NCI-H1436 treated with DMSO at 0.1 percent for 48 hours (cell line): ENCODE measurements at regions not wholly inside any gene's neighbourhood (a gene's known extent, or its start where the extent isn't known, plus 50 kb on each side); places are given as distances from the start of the nearest gene placed in this dataset.

Experiments
- DNase-seq: peaks from one replicate; lab custom pipeline; 2025; lab: John Stamatoyannopoulos, UW

- DNase-seq, result no peak
These were observed 117.4 kb downstream of the AXIN2 start for GRCh38 chr17:65444049-65444448.

DNA sequence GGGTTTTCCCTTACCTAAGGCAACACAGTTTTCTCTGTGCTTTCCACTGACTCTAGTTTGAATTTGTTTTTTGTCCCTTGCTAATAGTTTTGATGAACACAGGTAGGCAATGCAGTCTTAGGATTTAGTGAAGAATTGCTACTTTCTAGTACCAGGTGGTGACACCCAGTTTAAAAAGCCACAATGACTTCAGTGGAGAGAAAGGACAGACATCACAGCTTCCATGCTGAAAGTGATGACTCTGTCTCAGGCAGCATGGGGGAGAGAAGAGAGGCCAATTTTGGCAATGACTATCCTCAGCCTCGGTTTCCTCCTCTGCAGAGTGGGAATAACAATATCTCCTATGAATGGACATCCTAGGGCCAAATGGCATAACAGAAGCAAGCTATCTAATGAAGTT, 118.8 kb downstream of the AXIN2 start:
- no peak for DNase-seq

- DNase-seq, result no peak
These were observed 119.2 kb downstream of the AXIN2 start for GRCh38 chr17:65442250-65442649.

GRCh38 chr17:65441053-65441605, 120.3 kb downstream of the AXIN2 start:
- no peak for DNase-seq

DNA sequence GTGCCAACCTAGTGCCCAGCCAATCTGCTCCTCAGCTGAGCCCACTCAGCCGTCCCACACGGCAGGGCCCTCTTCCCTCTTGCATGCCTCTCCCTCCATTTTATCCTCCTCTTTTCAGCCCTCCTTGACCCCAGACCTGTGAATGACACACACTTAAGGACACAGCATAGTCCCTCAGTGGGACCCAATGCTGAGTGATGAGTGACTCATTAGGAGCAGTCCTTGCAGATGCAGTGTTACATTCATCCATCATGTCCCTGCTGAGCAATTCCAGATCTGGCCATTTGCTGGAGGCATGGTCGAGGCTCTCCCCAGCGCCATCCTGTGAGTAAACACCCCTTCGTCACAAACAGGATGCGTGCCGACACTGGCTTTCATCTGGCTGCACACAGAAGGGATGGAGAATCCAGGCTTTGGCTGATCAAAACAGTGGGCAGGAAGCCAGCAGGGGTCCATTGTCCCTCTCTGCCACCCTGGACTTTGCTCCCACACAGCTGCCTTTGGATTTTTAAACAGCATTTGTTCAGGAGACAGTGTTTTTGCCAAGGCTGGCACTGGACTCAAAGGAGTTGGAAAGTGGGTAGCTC, 122.6 kb downstream of the AXIN2 start:
- no peak for DNase-seq

DNA sequence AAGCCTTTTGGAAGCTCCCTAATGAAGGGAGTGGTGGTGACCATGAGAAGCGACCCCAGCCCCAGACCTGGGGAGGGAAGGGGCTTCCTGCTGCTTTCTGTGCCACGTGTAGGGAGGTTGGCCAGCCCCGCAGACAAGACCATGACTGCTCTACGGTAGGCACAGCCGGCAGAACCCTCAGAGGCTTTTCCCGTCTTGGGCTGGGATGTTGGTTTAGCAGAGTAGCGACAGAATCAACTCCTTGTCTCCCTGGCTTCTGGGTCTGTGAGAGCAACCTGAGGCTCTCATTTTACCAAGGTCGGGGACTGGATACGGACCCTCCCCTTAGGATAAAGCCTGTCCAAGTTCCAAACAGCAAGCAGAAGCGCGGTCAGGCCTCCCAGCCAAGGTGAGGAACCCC, 123.3 kb downstream of the AXIN2 start:
- DNase-seq, result no peak

DNA sequence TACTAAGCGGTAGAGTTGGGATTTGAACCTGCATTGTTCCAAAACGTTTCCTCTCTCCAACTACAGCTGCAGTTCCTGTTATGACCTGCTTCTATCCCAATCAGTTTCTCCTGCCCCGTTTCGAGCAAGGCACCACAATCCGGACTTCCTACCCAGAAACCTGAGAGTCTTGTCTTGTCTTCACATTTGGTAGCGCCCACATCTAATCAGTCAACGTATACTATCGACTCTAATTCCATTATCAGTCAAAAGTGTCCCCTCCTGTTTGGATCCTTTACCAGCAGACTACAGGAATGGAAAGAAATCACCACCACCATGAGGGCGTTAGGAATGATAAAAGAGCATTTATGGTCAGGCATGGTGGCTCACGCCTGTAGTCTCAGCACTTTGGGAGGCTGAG, 124.6 kb downstream of the AXIN2 start:
- no peak for DNase-seq

GRCh38 chr17:65434878-65435277, 126.6 kb downstream of the AXIN2 start:
- no peak for DNase-seq

DNA sequence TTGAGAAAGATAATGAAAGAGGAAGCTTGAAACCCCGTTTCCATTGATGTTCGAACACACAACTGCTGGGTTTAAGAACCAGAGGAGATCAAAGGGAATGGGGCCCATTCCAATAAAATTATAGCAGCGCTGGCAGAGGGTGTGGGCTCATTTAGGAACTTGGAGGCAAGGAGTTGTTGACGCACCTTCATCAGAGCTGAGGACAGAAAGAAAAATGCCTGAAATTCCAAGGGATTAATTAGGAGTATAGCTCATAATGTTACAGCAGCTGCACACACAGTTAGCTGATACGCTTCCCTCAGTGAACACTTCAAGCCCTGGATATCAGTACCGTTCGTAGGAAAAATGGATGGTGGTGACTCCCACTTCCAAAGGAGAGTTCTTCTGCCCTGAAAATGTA, 127.2 kb downstream of the AXIN2 start:
- DNase-seq, result no peak

DNA sequence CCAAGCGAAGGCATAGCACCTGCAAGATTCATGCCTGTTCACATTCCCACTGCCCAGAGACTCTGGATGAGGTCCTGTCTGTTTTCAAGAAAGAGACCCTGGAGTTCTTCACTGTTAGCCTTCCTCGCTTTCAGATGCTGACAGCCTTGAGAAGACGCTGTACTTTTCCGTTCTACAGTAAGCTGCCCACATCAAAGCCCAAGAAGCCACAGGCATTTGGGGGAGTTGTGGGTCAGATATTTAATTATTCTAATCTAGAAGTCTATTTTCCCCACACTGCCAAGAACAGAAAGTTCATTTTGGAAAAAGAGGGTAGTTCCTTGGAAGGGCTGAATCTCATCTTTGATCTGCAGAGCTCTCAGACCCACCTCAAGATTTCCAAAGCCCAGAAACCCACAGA, 127.9 kb downstream of the AXIN2 start:
- no peak for DNase-seq

GRCh38 chr17:65433157-65433556, 128.3 kb downstream of the AXIN2 start:
- no peak for DNase-seq

GRCh38 chr17:65431116-65431515, 130.3 kb downstream of the AXIN2 start:
- DNase-seq, result no peak

GRCh38 chr17:65430209-65430833, 131.1 kb downstream of the AXIN2 start:
- DNase-seq, result no peak

DNA sequence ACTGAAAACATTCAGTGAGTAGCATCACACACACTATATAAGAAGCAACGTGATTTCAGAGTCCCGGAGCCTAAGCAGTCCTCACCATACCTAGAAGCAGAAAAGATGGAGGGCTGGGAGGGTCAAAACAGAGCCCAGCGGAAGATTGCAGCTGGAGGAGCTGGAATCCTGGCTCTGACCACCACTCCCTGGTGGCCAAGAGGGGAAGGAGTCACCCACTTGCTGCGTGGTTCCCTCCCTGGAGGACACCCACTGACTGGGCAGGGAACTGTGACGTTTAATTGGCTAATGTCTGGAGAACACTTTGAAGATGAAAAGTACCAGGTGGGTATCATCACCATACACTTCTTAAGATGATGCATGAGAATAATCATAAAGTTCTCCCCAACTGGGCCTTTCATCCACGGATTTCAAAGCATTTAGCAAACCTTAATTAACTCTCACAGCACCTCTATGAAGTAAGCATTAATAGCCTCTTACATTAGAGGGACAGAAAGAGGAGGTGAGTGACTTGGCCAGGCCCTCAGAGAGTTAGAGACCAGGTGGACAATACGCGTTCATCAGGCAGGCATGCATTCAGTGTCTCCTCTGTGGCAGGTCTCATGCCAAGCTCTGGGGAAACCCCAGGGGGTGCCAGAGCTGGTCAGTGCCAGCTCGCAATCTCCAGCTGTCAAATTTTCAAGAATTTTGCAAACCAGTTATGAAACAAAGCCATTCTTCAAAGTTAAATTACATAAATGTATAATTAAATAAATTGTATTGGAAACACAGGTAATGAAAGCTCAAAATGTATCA, 137.9 kb downstream of the AXIN2 start:
- DNase-seq, result no peak

DNA sequence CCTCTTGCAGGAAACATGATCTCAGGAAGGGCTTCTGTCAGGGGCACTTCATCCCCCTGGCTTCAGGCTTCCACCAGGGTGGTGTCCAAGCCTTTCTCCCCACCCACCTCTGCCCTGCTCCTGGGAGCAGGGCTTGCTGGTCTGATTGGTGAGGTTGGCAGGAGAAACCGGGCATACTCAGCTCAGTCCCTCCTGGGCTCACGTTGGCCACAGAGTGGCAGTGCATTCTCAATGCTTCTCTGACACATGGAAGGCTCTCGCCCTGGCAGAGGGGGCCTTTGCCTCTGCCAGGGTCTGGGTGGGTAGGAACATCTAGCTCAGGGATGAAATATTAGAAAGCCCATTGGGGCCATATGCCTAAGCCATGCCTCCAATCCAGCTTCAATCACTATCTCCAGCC, 142.8 kb downstream of the AXIN2 start:
- no peak for DNase-seq

DNA sequence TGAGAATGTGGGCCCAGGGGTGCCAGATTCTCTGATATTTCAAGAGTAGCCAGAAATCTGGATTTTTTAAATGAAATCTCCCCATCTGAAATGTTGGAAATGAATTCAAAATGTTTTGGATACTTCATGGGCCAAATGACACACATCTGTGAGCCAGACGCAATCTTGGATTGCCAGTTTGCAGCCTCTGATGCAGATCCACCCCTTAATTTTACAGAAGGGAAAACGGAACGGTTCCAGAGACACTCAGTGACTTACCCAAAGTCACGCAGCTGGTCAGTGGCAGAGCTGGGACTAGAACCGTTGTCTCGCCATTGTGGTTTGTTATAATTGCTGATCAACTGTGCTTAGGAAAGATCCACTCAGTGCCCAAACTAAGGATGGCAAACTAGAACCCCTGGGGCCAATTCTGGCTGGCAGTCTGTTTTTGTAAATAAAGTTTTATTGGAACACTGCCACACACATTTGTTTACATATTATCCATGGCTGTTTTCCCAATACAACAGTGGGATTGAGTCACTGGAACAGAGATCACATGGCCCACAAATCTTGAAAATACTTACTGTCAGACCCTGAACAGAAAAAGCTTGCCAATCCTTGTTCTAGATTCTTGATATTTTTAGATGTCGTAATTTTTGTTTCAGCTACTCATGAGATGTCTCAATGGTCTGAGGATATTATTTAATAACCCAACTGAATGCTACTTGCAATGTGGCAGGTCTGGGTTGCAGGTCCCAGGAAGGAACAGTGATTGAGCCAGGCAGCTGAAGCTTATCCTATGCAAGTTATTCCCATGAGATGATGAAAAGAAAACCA, 143.8 kb downstream of the AXIN2 start:
- DNase-seq, result no peak

DNA sequence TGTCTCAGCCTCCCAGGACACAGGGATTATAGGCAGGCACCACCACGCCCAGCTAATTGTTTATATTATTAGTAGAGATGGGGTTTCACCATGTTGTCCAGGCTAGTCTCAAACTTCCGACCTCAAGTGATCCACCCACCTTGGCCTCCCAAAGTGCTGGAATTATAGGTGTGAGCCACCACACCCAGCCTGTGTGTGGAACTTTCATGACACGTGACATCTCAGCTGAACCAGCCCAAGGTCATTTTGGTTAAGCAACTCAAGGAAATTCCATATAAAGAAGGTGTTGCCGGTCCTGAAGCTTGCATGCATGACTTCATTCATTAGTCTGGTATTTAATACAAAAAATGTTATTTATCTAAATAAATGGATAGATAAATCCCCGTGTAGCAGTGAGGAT, 145.5 kb downstream of the AXIN2 start:
- DNase-seq, result no peak

- no peak for DNase-seq
These were observed 148.1 kb downstream of the AXIN2 start for GRCh38 chr17:65413390-65413789.

DNA sequence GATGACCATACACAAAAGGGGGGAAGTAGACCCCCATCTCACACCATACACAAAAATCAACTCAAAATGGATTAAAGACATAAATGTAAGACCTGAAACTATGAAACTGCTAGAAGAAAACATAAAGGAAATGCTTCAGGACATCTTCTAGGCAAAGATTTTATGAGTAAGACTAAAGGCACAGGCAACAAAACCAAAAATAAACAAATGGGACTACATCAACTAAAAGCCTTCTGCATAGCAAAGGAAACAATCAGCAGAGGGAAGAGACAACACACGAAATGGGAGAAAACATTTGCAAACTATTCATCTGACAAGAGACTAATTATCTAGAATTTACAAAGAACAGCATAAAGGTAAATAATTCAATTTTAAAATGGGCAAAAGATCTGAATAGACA, 152.1 kb downstream of the AXIN2 start:
- no peak for DNase-seq

DNA sequence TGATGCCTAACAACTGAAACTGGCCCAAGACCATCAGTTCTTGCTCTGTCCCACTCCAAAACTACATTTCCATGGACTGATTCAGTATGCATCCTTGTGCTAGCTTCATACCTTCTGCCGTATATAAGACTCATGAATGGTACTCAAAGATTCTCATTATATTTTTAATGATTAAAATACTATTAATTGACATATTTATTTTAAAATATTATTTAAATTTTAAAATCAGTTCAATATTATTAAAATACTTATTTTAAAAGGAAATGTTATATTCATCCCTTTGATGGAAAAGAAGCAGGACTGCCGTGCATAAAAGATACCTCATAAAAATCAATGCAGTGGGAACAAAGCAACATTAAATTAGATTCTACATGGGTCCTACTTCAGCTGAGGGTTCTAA, 153.4 kb downstream of the AXIN2 start:
- no peak for DNase-seq

DNA sequence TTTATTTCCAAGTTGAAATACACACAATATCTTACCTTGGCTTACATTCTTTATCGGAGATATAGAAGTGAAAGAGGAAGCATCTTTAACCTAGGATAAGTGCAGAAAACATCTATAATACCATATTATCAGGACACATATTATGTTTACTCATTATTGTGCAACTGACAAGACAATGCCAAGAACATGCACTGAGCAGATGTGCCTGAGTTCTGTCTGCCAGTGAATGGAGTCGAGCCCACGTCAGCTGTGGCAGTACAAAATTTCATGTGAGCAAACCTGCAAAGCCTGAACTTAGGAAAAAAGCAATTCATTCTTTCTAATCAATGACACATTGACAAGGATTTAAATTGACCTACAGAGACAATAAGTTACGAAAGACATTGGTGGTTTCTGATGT, 154.4 kb downstream of the AXIN2 start:
- no peak for DNase-seq

GRCh38 chr17:65406552-65406951, 154.9 kb downstream of the AXIN2 start:
- no peak for DNase-seq
